ENCODE measurements at regions not wholly inside any gene's neighbourhood (a gene's known extent, or its start where the extent isn't known, plus 50 kb on each side); places are given as distances from the start of the nearest gene placed in this dataset.

GRCh38 chr2:81007104-81007503, 702.6 kb upstream of the LRRTM1 start:
- TF ChIP-seq, protein P1, sequence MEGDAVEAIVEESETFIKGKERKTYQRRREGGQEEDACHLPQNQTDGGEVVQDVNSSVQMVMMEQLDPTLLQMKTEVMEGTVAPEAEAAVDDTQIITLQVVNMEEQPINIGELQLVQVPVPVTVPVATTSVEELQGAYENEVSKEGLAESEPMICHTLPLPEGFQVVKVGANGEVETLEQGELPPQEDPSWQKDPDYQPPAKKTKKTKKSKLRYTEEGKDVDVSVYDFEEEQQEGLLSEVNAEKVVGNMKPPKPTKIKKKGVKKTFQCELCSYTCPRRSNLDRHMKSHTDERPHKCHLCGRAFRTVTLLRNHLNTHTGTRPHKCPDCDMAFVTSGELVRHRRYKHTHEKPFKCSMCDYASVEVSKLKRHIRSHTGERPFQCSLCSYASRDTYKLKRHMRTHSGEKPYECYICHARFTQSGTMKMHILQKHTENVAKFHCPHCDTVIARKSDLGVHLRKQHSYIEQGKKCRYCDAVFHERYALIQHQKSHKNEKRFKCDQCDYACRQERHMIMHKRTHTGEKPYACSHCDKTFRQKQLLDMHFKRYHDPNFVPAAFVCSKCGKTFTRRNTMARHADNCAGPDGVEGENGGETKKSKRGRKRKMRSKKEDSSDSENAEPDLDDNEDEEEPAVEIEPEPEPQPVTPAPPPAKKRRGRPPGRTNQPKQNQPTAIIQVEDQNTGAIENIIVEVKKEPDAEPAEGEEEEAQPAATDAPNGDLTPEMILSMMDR (optimal IDR thresholded peaks at IDR 0.05 in 1 of 3, IDR thresholded peaks at IDR 0.05 in 1 of 3, conservative IDR thresholded peaks at IDR 0.05 in 1 of 3; ENCODE audit: extremely low read depth in 1 of 3, insufficient read depth in 2 of 3, low read length in 3 of 3): no peak
- no peak for TF ChIP-seq EZH2 (IDR thresholded peaks at IDR 0.05; ENCODE audit: low read length)
